ENCODE measurements at regions not wholly inside any gene's neighbourhood (a gene's known extent, or its start where the extent isn't known, plus 50 kb on each side); places are given as distances from the start of the nearest gene placed in this dataset.
A peak's percentile ranks its signal among the peaks of the same experiment; 100 is the strongest.

GRCh38 chr3:94210256-94210655 lies 147.4 kb downstream of the NSUN3 start:
- H3K27ac ChIP-seq (ENCODE audit: low read length): no peak overlapping the region
- no peaks in the 10 kb centered on the region for H3K79me2 ChIP-seq (replicated peaks; ENCODE audit: insufficient read depth, low read length)
- H3F3A ChIP-seq (ENCODE audit: insufficient read depth, low read length, poor library complexity, severe bottlenecking): no peaks in the 10 kb centered on the region
- no peaks in the 10 kb centered on the region for H3K9me3 ChIP-seq (ENCODE audit: low read length)
- no peak overlapping the region for H3K9ac ChIP-seq (ENCODE audit: low read length)
- no peak overlapping the region for H3K4me2 ChIP-seq (ENCODE audit: low read length)
- H3K27me3 ChIP-seq (ENCODE audit: insufficient read depth, low read depth, low read length): no peaks in the 10 kb centered on the region
- H4K20me1 ChIP-seq (ENCODE audit: insufficient read depth): no peaks in the 10 kb centered on the region
- no peak for TF ChIP-seq RAD21 (conservative IDR thresholded peaks at IDR 0.05)
- no peak for TF ChIP-seq EZH2 (IDR thresholded peaks at IDR 0.05; ENCODE audit: borderline replicate concordance, insufficient read depth, low read length, poor library complexity, severe bottlenecking)
- no peak for TF ChIP-seq MXI1 (conservative IDR thresholded peaks at IDR 0.05; ENCODE audit: poor library complexity, severe bottlenecking)
- TF ChIP-seq, protein P1, sequence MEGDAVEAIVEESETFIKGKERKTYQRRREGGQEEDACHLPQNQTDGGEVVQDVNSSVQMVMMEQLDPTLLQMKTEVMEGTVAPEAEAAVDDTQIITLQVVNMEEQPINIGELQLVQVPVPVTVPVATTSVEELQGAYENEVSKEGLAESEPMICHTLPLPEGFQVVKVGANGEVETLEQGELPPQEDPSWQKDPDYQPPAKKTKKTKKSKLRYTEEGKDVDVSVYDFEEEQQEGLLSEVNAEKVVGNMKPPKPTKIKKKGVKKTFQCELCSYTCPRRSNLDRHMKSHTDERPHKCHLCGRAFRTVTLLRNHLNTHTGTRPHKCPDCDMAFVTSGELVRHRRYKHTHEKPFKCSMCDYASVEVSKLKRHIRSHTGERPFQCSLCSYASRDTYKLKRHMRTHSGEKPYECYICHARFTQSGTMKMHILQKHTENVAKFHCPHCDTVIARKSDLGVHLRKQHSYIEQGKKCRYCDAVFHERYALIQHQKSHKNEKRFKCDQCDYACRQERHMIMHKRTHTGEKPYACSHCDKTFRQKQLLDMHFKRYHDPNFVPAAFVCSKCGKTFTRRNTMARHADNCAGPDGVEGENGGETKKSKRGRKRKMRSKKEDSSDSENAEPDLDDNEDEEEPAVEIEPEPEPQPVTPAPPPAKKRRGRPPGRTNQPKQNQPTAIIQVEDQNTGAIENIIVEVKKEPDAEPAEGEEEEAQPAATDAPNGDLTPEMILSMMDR (IDR thresholded peaks at IDR 0.05; ENCODE audit: poor library complexity, severe bottlenecking): no peak
- no peak for TF ChIP-seq REST (IDR thresholded peaks at IDR 0.05; ENCODE audit: borderline replicate concordance)
- H3K4me3 ChIP-seq (ENCODE audit: low read length): no peak overlapping the region
- H3K9me2 ChIP-seq (ENCODE audit: insufficient read depth, low read length): no peaks in the 10 kb centered on the region
- H2AFZ ChIP-seq (ENCODE audit: low read depth, low read length): no peak overlapping the region
- H3K36me3 ChIP-seq (ENCODE audit: insufficient read depth, low read length): no peaks in the 10 kb centered on the region

DNA sequence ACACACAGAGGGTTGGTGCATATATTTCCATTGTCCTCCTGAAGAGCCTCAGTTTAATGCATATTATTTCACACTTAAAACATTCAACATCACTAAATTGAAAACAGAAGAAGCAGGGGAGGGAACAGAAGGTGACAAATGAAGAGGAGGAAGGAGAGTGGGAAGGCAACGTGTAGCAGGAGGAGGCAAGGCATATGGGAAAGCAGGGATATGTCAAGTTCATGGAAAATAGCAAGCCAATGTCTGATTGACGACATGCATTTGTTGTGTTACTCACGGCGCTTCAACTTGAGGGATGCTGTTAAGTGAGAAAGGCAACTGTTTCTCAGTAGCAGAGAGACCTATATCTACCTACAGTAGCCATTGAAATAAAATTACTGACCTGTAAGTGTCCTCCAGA lies 154.5 kb downstream of the NSUN3 start:
- peaks cover 3% of the 10 kb centered on the region for H3F3A ChIP-seq (ENCODE audit: insufficient read depth, low read length, poor library complexity, severe bottlenecking)
- H3K27me3 ChIP-seq (ENCODE audit: insufficient read depth, low read depth, low read length): no peaks in the 10 kb centered on the region
- no peaks in the 10 kb centered on the region for H3K9me3 ChIP-seq (ENCODE audit: low read length)
- TF ChIP-seq, protein P1 (IDR thresholded peaks at IDR 0.05; ENCODE audit: poor library complexity, severe bottlenecking): no peak
- TF ChIP-seq EP300 (conservative IDR thresholded peaks at IDR 0.05; ENCODE audit: poor library complexity, severe bottlenecking) (peak; percentile 33), POLR2AphosphoS5 (IDR thresholded peaks at IDR 0.05) (no peak)
- no peaks in the 10 kb centered on the region for H3K36me3 ChIP-seq (ENCODE audit: insufficient read depth, low read length)
- H3K79me2 ChIP-seq (replicated peaks; ENCODE audit: insufficient read depth, low read length): no peaks in the 10 kb centered on the region
- H3K9me2 ChIP-seq (ENCODE audit: insufficient read depth, low read length): no peaks in the 10 kb centered on the region
- no peak overlapping the region for H3K4me2 ChIP-seq (ENCODE audit: low read length)
- H3K9ac ChIP-seq (ENCODE audit: low read length): no peak overlapping the region
- H4K20me1 ChIP-seq (ENCODE audit: insufficient read depth): no peaks in the 10 kb centered on the region
- no peak overlapping the region for H2AFZ ChIP-seq (ENCODE audit: low read depth, low read length)
- no peak overlapping the region for H3K27ac ChIP-seq (ENCODE audit: low read length)
- H3K4me3 ChIP-seq (ENCODE audit: low read length): peak overlapping the region; percentile 4
